NT2/D1 (cell line): ENCODE measurements at regions not wholly inside any gene's neighbourhood (a gene's known extent, or its start where the extent isn't known, plus 50 kb on each side); places are given as distances from the start of the nearest gene placed in this dataset.

Experiments
- DNase-seq: peaks from one replicate; pipeline ENCODE4 v3.0.0-alpha.2; 2011; ENCODE audit warnings: low read depth, low spot score
- H3K27me3 ChIP-seq: 2 replicates; pipeline ENCODE4 v1.6.0; 2011; ENCODE audit warnings: mild to moderate bottlenecking; ENCODE audit not compliant: insufficient read length, insufficient read depth
- H3K36me3 ChIP-seq: 2 replicates; pipeline ENCODE4 v1.6.1; 2011; ENCODE audit warnings: mild to moderate bottlenecking, low read length, mixed read lengths; ENCODE audit not compliant: insufficient read depth, insufficient read length
- H3K4me1 ChIP-seq: 2 replicates; pipeline ENCODE4 v1.5.1; 2011; ENCODE audit not compliant: insufficient read depth, insufficient read length
- H3K4me3 ChIP-seq: 2 replicates; pipeline ENCODE4 v1.5.1; 2011; ENCODE audit warnings: low read depth; ENCODE audit not compliant: insufficient read length
- H3K9ac ChIP-seq: 2 replicates; pipeline ENCODE4 v1.6.0; 2011; ENCODE audit warnings: low read depth; ENCODE audit not compliant: insufficient read length
- H3K9me3 ChIP-seq: 2 replicates; pipeline ENCODE4 v1.5.1; 2011; ENCODE audit warnings: mild to moderate bottlenecking, low read length; ENCODE audit not compliant: insufficient read depth
- SUZ12 ChIP-seq: IDR thresholded peaks from 2 replicates; pipeline ENCODE4 v1.6.1; 2011; ENCODE audit not compliant: insufficient read length, insufficient read depth; ENCODE audit errors: extremely low read depth
- YY1 ChIP-seq: IDR thresholded peaks from 2 replicates; pipeline ENCODE4 v1.6.1; 2011; ENCODE audit not compliant: insufficient read length, insufficient read depth
- ZNF274 ChIP-seq: IDR thresholded peaks from 2 replicates; pipeline ENCODE4 v1.6.1; 2011; ENCODE audit warnings: mild to moderate bottlenecking, low read depth, low read length

DNA sequence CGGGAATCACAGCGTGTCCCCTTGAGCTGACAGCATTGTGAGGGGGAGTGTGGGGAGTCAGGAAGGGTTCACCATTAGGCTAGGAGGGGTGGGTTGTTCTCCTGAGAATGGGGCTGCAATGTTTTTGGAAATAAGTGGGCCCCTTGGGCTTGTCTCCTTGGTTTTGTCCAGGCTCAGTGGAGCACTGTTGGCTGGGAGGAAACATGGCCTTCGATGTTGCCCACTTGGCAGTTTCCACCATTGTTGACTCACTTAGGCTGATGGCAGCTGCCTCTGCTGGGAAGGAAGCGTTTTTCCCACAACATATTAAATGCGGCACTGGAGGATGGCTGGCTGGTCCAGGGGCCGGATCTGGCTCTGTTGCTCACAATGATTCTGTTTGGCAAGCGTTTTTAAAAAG lies 512.1 kb downstream of the QKI start:
- TF ChIP-seq YY1, result no peak
- no peak for TF ChIP-seq ZNF274
- TF ChIP-seq SUZ12, result no peak
- no peak overlapping the region for H3K4me3 ChIP-seq
- no peaks in the 10 kb centered on the region for H3K9me3 ChIP-seq
- H3K4me1 ChIP-seq, result no peaks in the 10 kb centered on the region
- no peaks in the 10 kb centered on the region for H3K27me3 ChIP-seq
- H3K9ac ChIP-seq, result no peak overlapping the region
- no peak for DNase-seq
- no peaks in the 10 kb centered on the region for H3K36me3 ChIP-seq

DNA sequence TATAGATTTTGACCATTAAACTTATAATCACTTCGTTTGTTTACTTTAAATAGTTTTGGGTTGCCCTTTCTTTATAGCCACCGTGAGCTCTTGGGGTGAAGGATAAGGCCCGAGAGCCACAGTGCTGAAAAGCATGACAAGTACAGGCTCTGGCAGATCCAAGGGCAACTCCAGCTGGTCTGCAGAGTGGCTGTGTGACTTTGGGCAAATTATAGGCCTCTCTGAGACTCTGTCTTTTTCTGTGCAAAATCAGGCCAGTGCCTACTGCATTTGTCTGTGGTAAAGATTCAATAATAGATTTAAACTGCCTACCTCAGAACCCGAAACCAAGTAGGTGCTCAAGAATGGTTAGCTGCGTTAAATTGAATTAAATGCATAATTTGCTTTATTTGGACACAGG lies 511.3 kb downstream of the QKI start:
- Histone ChIP-seq H3K9me3 (no peaks in the 10 kb centered on the region), H3K4me1 (no peaks in the 10 kb centered on the region), H3K36me3 (no peaks in the 10 kb centered on the region), H3K4me3 (no peak overlapping the region), H3K9ac (no peak overlapping the region), H3K27me3 (no peaks in the 10 kb centered on the region)
- DNase-seq, result no peak
- TF ChIP-seq YY1 (no peak), ZNF274 (no peak), SUZ12 (no peak)

DNA sequence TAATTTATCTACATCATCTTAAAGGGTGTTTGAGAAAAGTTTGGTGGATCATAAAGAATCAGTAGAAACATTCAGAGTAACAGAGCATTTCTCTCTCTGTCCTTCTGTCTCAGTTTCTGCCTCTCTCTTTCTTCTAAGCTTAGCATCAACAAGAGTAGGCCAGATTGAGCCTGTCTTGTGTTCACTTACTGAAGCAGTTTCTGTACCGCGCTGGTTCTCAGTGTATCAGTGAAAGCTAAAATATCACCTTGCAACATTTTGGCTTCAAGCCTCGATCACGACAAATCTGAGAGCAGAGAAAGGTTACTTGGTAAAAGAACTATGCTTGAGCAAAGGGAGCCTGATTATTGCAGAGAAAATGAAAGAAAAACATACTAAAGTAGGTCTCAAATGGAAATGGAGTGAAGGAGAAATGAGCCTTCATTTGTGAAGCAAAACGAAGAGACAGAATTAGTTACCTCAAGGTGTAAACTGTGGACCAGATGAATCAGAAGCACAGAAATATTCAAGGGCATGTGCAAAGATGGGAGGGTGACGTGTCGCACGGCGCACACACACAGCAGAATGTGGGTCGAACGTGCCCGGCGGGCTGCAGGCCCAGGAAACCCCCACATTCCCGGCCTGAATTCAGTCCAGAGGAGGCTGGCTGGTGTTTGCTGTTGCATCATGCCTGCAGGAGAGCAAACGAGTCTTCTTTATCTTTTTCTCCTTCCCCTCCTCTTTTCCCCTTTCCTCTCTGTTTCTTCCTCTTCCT lies 509.3 kb downstream of the QKI start:
- H3K9me3 ChIP-seq, result no peaks in the 10 kb centered on the region
- H3K27me3 ChIP-seq, result no peaks in the 10 kb centered on the region
- DNase-seq, result no peak
- H3K4me3 ChIP-seq, result no peak overlapping the region
- no peaks in the 10 kb centered on the region for H3K4me1 ChIP-seq
- no peak for TF ChIP-seq YY1
- H3K9ac ChIP-seq, result no peak overlapping the region
- H3K36me3 ChIP-seq, result no peaks in the 10 kb centered on the region

DNA sequence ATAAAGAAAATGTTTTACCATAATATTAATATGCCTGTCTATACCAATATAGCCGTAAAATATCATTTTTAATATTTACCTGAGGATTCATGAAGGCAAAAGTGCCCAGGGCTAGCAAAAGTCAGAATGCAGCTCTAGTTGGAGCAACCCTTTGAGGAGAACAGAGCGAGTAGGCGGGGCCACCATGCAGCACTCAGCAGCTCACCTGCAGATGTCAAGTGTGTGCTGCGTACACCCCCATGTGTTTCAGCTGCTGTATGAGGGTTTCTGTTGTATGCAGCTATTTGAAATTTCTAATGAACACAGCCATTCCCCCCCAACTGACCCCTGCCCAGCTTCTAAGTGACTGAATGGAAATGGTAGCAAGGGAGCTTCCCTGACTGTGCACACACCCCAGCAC lies 508.0 kb downstream of the QKI start:
- no peaks in the 10 kb centered on the region for H3K4me1 ChIP-seq
- TF ChIP-seq ZNF274, result no peak
- TF ChIP-seq YY1, result no peak
- TF ChIP-seq SUZ12, result no peak
- DNase-seq, result no peak

DNA sequence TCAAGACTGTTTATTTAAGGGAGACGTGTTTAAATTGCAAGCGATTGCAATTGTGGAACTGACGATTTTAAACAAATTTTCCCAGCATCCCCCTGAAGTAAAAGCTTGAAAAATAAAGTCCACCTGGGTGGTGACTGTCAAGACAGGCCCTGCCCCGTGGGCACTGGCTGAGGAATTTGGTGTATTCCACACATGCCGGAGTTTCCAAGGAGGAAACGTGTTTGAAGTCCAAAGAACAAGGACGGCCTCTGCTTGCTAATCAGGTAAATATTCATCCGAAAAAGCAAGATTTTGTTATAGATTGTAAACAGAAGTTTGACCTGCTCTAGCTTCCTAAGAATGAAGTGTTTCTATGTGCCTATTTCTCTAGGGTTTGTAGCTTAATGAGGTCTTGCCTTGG lies 505.1 kb downstream of the QKI start:
- Histone ChIP-seq H3K4me1 (no peaks in the 10 kb centered on the region), H3K4me3 (no peak overlapping the region), H3K27me3 (no peaks in the 10 kb centered on the region), H3K9ac (no peak overlapping the region), H3K9me3 (no peaks in the 10 kb centered on the region), H3K36me3 (no peaks in the 10 kb centered on the region)
- no peak for TF ChIP-seq SUZ12
- no peak for DNase-seq

More for the DNA sequence above, 508.0 kb downstream of the QKI start:
- Histone ChIP-seq H3K36me3 (no peaks in the 10 kb centered on the region), H3K27me3 (no peaks in the 10 kb centered on the region), H3K9ac (no peak overlapping the region), H3K4me3 (no peak overlapping the region), H3K9me3 (no peaks in the 10 kb centered on the region)

DNA sequence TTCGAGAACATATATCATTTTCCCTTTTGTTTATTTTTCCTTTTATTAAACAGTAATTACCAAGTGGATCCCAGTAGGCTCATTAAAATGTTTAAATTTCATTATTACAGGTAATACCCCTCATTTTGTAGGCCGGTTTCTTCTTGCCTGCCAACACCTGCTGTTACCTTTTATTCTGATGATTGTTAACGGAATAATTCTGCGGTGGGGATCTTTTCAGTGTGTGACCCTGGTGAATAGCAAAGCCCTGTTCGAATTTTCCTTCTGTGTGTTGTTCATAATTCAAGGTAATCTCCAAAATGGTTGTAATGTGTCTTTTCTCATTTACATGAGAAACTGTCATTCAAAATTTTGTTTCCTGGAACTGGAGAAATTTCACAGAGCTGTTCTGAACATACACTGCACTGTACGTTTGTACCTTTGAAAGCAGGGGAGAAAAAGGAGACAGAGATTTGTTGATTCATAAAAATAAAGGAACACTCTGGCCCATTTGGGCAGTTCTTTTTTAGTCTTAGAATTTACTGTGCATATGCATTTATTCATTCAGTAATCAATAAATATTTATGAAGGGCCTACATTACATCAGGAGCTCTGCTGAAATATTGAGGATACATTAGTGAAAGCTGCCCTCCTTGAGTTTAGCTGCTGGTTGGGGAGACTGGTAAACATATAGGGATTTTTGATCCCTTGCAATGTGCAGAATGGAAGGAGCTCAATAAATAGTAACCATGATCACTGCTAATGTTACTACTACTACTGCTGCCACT lies 502.0 kb downstream of the QKI start:
- no peak overlapping the region for H3K4me3 ChIP-seq
- H3K4me1 ChIP-seq, result no peaks in the 10 kb centered on the region
- H3K36me3 ChIP-seq, result no peaks in the 10 kb centered on the region
- no peaks in the 10 kb centered on the region for H3K9me3 ChIP-seq
- TF ChIP-seq ZNF274, result no peak
- no peak for TF ChIP-seq SUZ12
- TF ChIP-seq YY1, result no peak
- no peaks in the 10 kb centered on the region for H3K27me3 ChIP-seq
- H3K9ac ChIP-seq, result no peak overlapping the region
- DNase-seq, result no peak

DNA sequence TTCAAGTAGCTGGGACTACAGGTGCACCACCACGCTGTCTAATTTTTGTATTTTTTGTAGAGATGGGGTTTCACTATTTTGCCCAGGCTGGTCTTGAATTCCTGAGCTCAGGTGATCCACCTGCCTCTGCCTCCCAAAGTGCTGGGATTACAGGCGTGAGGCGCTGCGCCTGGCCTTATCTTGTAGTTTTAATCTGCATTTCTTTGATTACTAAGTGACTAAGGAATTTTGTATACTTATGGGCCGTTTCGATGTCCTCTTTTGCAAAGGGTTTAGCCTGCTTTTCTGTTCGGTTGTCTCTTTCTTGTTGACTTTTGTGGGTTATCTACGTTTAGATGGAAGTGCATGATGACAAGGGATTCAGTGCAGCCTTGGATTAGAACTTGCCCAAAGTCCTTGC lies 500.6 kb downstream of the QKI start:
- DNase-seq, result no peak
- H3K4me1 ChIP-seq, result no peaks in the 10 kb centered on the region
- H3K9me3 ChIP-seq, result no peaks in the 10 kb centered on the region
- no peak overlapping the region for H3K9ac ChIP-seq
- no peak for TF ChIP-seq YY1
- no peaks in the 10 kb centered on the region for H3K27me3 ChIP-seq
- no peak overlapping the region for H3K4me3 ChIP-seq
- H3K36me3 ChIP-seq, result no peaks in the 10 kb centered on the region
